ENCODE measurements at regions not wholly inside any gene's neighbourhood (a gene's known extent, or its start where the extent isn't known, plus 50 kb on each side); places are given as distances from the start of the nearest gene placed in this dataset.

DNA sequence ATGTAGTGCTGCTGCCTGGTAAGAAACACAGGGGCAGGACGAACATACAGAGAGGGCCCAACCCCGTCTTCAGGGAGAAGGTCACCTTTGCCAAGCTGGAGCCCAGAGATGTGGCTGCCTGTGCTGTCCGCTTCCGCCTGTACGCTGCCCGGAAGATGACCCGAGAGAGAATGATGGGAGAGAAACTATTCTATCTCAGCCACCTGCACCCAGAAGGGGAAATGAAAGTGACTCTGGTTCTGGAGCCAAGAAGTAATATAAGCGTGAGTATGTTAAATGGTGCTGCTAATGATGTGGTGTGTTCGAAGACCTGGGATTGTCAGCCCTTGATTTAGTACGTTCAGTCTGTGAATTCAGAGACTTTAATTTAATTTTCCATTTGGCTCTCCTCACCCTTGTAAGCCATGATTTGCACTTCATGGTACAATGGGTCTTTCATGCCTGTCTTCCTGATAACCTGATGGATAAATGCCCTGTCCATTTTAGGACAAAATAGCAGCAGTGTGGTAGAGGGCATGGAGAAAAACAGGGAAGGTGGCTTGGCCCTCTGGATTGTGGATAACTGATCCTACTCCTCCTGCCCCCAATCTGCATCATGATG, 318.9 kb downstream of the SNAPC1 start:
- in situ Hi-C loops (cut with HindIII; ENCODE audit: low sequenced_read_pairs), result no loop called here

GRCh38 chr14:62081951-62082350, 319.7 kb downstream of the SNAPC1 start:
- in situ Hi-C loops (cut with HindIII; ENCODE audit: low sequenced_read_pairs), result no loop called here

DNA sequence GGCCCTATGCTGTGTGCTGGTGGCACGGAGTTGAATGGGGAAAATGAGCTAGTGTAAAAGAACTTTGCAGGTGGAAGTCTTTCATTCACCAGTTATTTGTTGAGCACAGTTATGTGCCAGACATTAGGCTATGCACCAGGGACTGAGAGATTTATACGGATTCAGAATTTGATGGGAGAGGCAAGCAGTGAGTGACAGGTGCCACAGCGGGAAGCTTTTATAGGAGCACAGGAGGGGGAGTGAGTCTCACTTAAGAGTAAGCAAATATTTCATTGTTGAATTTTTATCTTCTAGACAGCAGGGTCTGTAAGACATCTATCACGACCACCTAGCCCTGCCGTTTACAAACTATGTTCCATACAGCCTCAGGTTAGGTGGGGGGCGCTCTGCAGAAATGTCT, 320.6 kb downstream of the SNAPC1 start:
- in situ Hi-C loops (cut with HindIII; ENCODE audit: low sequenced_read_pairs), result no loop called here

GRCh38 chr14:62084020-62084419, 321.8 kb downstream of the SNAPC1 start:
- in situ Hi-C loops (cut with HindIII; ENCODE audit: low sequenced_read_pairs), result no loop called here

DNA sequence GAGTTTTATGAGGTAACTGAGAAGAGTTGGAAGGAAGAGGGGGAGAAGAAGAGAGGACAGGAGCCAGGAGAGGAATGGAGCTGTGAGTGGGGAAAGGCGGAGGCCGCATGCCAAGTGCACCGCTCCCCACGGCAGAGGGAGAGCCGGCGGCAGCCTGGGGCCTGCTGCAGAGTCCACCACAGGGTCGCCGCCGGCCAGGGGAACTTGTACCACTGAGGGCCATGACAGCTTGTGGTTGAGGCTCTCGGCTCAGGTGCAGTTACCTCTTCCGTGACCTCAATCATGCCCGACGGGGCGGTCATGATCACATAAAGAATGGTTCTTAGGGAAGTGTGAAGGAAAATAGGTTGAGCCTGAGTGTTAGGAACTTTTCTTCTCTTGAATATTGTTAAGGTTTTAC, 325.0 kb downstream of the SNAPC1 start:
- in situ Hi-C loops (cut with HindIII; ENCODE audit: low sequenced_read_pairs), result no loop called here

- in situ Hi-C loops (cut with HindIII; ENCODE audit: low sequenced_read_pairs), result no loop called here
Observed at GRCh38 chr14:62093736-62094135, 331.5 kb downstream of the SNAPC1 start.

DNA sequence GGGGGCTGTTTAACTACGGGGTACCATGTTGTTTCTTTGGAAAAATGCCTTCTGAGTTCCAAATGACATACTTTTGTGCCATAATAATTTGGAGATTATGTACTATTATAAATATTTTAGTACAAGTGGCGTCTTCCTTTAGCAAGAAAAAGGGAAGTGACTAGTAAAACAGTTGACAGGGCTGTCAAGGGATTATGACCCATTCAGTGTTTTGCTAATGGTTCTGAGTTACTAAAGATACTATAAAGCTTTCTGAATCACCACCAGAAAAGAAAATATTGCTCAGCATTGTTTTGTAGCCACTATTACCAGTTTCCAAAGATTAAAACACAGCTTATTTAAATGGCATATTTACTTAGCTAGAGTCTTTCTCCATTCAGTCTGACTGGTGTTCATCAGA, 334.9 kb downstream of the SNAPC1 start:
- in situ Hi-C loops (cut with HindIII; ENCODE audit: low sequenced_read_pairs), result no loop called here

GRCh38 chr14:62097824-62098223, 335.6 kb downstream of the SNAPC1 start:
- in situ Hi-C loops (cut with HindIII; ENCODE audit: low sequenced_read_pairs), result no loop called here

GRCh38 chr14:62098357-62098756, 336.1 kb downstream of the SNAPC1 start:
- in situ Hi-C loops (cut with HindIII; ENCODE audit: low sequenced_read_pairs), result no loop called here

DNA sequence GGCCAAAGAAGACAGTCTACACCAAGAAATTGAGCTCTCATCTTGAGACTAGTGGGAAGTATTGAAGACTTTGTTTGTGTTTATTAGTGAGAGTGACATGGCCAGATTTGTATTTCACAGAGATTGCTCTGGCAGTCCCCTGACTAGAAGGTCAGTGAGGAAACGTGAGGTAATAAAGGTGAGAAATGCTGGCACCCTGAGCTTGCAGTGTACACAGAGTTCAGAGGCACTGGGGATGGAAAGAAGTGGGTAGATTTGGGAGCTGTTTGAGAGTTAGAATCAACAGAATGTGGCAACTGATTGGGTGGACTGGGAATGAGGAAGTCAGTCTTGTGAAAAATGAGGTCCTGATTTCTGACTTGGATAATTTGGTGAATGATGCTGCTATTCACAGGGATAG, 336.9 kb downstream of the SNAPC1 start:
- in situ Hi-C loops (cut with HindIII; ENCODE audit: low sequenced_read_pairs), result no loop called here

DNA sequence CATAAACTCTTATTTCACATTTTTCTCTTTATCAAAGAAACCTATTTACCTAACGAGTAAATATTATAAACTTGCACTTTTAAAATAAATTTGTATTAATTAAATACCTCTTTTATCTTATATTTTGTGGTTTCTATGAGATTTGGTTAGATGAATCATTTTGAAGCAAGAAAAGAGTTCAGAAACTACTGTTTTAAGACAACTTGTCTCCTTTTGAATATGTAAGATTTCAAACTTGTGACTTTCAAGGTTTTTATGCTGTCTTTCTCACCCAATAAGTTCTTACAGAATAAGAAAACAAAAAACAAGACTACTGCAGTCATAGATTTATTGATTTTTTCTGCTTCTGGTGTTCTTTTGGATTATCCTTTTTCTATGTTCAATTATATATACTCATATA, 339.0 kb downstream of the SNAPC1 start:
- in situ Hi-C loops (cut with HindIII; ENCODE audit: low sequenced_read_pairs), result loop anchor here (25.0 kb wide), 1 partner anchor 639 kb away; no protein-coding TSS in a partner anchor

GRCh38 chr14:62101673-62102348, 339.6 kb downstream of the SNAPC1 start:
- in situ Hi-C loops (cut with HindIII; ENCODE audit: low sequenced_read_pairs), result loop anchor here (25.0 kb wide), 1 partner anchor 640 kb away; no protein-coding TSS in a partner anchor

- in situ Hi-C loops (cut with HindIII; ENCODE audit: low sequenced_read_pairs), result loop anchor here (25.0 kb wide), 1 partner anchor 640 kb away; no protein-coding TSS in a partner anchor
Observed at GRCh38 chr14:62102349-62102725, 340.1 kb downstream of the SNAPC1 start.

GRCh38 chr14:62103464-62103863, 341.2 kb downstream of the SNAPC1 start:
- in situ Hi-C loops (cut with HindIII; ENCODE audit: low sequenced_read_pairs), result loop anchor here (25.0 kb wide), 1 partner anchor 641 kb away; no protein-coding TSS in a partner anchor

DNA sequence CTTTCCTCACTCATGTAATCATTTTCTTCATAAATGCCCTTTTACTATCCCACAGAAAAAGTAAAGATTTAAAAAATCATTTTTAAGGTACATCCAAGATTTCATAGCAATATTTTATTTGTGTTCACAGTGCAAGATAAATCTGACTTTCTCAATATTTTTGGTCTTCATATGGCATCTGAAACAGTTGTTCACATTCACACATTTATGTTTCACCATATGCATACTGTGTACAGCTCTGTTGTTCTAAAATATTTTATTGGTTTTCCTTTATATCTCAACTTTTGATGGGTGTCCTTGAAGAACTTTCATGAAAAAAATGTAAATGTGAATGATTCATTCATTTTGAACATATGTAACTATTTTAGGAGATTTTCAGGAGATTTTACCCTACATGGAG, 348.7 kb downstream of the SNAPC1 start:
- in situ Hi-C loops (cut with HindIII; ENCODE audit: low sequenced_read_pairs), result loop anchor here (25.0 kb wide), 1 partner anchor 649 kb away; no protein-coding TSS in a partner anchor

GRCh38 chr14:62117010-62117750, 355.0 kb downstream of the SNAPC1 start:
- in situ Hi-C loops (cut with HindIII; ENCODE audit: low sequenced_read_pairs), result loop anchor here (25.0 kb wide), 1 partner anchor 655 kb away; no protein-coding TSS in a partner anchor

GRCh38 chr14:62117751-62118105, 355.5 kb downstream of the SNAPC1 start:
- in situ Hi-C loops (cut with HindIII; ENCODE audit: low sequenced_read_pairs), result loop anchor here (25.0 kb wide), 1 partner anchor 655 kb away; no protein-coding TSS in a partner anchor

DNA sequence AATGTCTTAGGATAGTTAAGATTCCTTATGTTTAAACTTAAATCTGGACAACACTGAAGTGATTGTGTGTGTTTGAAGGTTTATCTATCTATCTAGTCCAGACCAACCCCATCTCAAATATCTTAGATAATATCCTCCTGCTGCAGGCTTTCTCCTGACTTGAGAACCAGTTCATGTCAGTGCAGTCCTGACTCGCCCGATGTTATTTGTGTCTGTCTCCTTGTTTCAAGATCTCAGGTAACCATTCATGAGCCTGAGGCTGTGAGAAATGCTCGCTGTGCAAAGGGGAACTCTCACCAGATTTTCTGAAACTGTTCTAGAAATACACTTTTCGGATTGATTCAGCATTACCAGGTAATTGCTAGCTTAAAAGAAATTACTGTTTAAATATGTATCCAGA, 356.2 kb downstream of the SNAPC1 start:
- in situ Hi-C loops (cut with HindIII; ENCODE audit: low sequenced_read_pairs), result loop anchor here (25.0 kb wide), 1 partner anchor 656 kb away; no protein-coding TSS in a partner anchor

- in situ Hi-C loops (cut with HindIII; ENCODE audit: low sequenced_read_pairs), result loop anchor here (25.0 kb wide), 1 partner anchor 657 kb away; no protein-coding TSS in a partner anchor
Observed at GRCh38 chr14:62118871-62119270, 356.7 kb downstream of the SNAPC1 start.

- in situ Hi-C loops (cut with HindIII; ENCODE audit: low sequenced_read_pairs), result loop anchor here (25.0 kb wide), 1 partner anchor 662 kb away; no protein-coding TSS in a partner anchor
Observed at GRCh38 chr14:62123961-62124360, 361.7 kb downstream of the SNAPC1 start.

GRCh38 chr14:62125793-62126192, 363.6 kb downstream of the SNAPC1 start:
- in situ Hi-C loops (cut with HindIII; ENCODE audit: low sequenced_read_pairs), result no loop called here
